Inferior parietal cortex (tissue), 1 donor: ENCODE measurements at regions not wholly inside any gene's neighbourhood (a gene's known extent, or its start where the extent isn't known, plus 50 kb on each side); places are given as distances from the start of the nearest gene placed in this dataset.
A peak's percentile ranks its signal among the peaks of the same experiment; 100 is the strongest.

Source experiments
- DNase-seq: peaks from one replicate; pipeline ENCODE4 v3.0.0-alpha.2; 2016; ENCODE audit errors: extremely low spot score

DNA sequence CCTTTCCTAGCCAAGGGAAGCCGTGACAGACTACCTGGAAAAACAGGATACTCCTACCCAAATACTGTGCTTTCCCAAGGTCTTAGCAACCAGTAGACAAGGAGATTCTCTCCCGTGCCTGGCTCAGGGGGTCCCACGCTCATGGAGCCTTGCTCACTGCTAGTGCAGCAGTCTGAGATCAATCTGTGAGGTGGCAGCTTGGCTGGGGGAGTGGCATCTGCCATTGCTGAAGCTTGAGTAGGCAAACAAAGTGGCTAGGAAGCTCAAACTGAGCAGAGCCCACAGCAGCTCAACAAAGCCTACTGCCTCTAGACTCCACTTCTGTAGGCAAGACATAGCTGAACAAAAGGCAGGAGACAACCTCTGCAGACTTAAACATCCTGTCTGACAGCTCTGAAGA lies 177.1 kb downstream of the PARM1 start:
- DNase-seq: no peak

DNA sequence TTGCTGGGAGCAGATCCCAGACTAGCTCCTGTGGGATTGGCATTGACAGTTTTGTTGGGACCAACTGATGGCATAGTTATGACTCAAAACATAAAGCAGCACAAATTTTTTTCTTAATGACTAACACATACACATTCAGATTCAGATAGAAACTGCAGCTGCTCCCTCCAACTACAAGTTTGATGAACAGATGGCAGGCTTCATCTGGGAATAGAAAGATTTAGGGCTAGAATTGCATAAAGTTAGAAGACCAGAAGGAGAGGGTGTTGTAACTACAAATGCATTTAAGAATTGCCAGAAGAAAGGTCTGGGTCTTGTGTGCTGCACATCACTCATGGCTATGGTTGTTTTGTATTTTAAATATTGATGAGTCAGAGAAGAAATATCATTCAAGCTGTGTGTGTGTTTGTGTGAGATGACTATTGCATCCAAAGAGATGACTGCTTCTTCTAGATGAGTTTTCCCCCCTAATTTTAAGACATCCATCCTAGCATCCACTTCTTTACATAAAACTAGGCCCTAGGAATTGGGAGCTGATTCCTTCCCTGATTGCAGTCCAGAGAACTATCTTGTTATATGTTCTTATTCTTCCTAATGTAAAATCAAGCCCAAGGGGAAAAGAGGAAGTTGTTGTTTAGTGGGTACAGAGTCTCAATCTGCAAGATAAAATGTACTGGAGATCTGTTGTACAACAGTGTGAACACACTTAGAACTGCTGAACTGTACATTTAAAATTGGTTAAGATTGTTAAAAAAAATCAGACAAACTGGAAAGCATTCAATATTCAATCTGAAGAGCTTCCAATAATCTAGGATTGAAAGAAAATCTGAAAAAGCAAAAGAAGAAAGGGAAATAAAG lies 175.1 kb downstream of the PARM1 start:
- DNase-seq: peak; percentile 46

DNA sequence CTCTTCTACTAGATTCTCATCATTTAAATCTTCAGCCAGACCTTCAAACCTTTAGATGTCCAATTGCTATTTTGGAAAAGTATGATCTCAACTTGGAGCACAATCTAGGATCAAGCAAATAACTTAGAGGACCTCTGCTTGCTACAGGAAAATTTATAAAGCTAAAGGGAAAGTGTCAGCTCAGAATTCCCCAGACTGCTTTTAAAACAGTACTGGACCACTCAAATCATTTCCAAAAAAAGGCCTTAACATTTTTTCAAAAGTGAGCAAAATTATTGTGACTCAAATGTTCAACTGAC lies 169.8 kb downstream of the PARM1 start:
- no peak for DNase-seq

DNA sequence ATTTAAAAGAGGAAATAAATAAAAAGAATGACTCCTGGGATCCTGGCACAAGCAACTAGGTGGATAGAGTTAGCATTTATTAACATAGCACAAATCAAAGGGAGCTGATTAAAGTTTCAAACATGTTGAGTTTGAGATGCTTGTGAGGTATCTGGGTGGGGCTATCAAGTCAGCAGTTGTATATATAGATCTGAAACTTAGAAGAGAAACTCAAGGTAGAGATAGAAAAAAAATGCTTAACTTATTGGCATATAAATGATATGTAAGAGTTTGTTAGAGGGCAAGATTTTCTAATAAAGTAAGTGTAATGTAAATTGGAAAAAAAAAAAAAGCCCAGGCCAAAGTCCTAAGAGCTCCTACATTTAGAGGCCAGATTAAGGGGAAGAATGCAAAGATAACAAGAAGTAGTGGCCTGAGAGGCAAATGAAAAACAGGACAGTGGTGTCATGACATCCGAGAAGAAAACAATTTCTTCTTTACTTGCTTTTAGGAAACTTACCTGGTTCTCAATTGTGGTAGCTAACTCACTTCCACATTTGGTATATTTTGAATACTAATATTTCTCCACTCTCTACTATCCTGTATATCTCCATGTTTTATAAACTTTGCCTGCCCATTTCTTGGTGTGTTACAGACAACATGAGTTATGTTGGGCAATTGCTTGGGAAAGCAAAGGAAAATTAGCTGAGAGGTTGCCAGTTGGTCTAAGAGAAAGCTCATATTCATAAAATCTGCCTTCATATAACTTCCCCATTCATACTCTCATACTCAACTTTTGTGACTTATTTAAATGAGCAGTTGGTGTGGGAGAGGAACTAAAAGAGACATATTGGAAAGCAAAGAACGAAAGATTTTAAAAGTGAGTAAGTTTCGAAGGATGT lies 169.2 kb downstream of the PARM1 start:
- DNase-seq: no peak
